HuH-7 (cell line): ENCODE measurements at regions not wholly inside any gene's neighbourhood (a gene's known extent, or its start where the extent isn't known, plus 50 kb on each side); places are given as distances from the start of the nearest gene placed in this dataset.
"Not testable (repeated sequence)": the region's sequence is repeated elsewhere in the genome, so short reads cannot be mapped to it uniquely, and the experiment has no call there.

Source experiments
- DNase-seq: peaks from one replicate; pipeline ENCODE4 v3.0.0; 2011; ENCODE audit warnings: low spot score

GRCh38 chr15:93943586-93943985 is 287.8 kb upstream of the MCTP2 start:
- no peak for DNase-seq

GRCh38 chr15:93942269-93942694 is 289.1 kb upstream of the MCTP2 start:
- DNase-seq = no peak

- no peak for DNase-seq
These were observed 289.7 kb upstream of the MCTP2 start for GRCh38 chr15:93941697-93942096.

GRCh38 chr15:93940226-93940625 is 291.1 kb upstream of the MCTP2 start:
- DNase-seq = no peak

GRCh38 chr15:93932164-93932776 is 299.1 kb upstream of the MCTP2 start:
- no peak for DNase-seq

- DNase-seq = no peak
These were observed 301.8 kb upstream of the MCTP2 start for GRCh38 chr15:93929375-93930094.

- no peak for DNase-seq
These were observed 311.2 kb upstream of the MCTP2 start for GRCh38 chr15:93920204-93920603.

- not testable (repeated sequence) for DNase-seq
These were observed 312.6 kb upstream of the MCTP2 start for GRCh38 chr15:93918801-93919200.

- DNase-seq = no peak
These were observed 314.2 kb upstream of the MCTP2 start for GRCh38 chr15:93917181-93917580.

GRCh38 chr15:93913871-93914270 is 317.5 kb upstream of the MCTP2 start:
- DNase-seq = no peak

GRCh38 chr15:93913310-93913709 is 318.1 kb upstream of the MCTP2 start:
- DNase-seq = no peak

GRCh38 chr15:93900476-93901400 is 330.6 kb upstream of the MCTP2 start:
- no peak for DNase-seq

- no peak for DNase-seq
These were observed 331.5 kb upstream of the MCTP2 start for GRCh38 chr15:93899817-93900216.

GRCh38 chr15:93897377-93897776 is 334.0 kb upstream of the MCTP2 start:
- DNase-seq = no peak

GRCh38 chr15:93895976-93896770 is 335.2 kb upstream of the MCTP2 start:
- DNase-seq = no peak

GRCh38 chr15:93894438-93895036 is 336.8 kb upstream of the MCTP2 start:
- DNase-seq = no peak

- DNase-seq = no peak
These were observed 344.2 kb upstream of the MCTP2 start for GRCh38 chr15:93887151-93887550.

GRCh38 chr15:93882779-93883178 is 348.6 kb upstream of the MCTP2 start:
- no peak for DNase-seq

GRCh38 chr15:93882141-93882540 is 349.2 kb upstream of the MCTP2 start:
- DNase-seq = no peak

GRCh38 chr15:93881310-93881709 is 350.1 kb upstream of the MCTP2 start:
- no peak for DNase-seq

GRCh38 chr15:93880358-93880757 is 351.0 kb upstream of the MCTP2 start:
- DNase-seq = no peak

- DNase-seq = no peak
These were observed 360.8 kb upstream of the MCTP2 start for GRCh38 chr15:93870583-93870982.
